ENCODE measurements at regions not wholly inside any gene's neighbourhood (a gene's known extent, or its start where the extent isn't known, plus 50 kb on each side); places are given as distances from the start of the nearest gene placed in this dataset.
"Not testable (repeated sequence)": the region's sequence is repeated elsewhere in the genome, so short reads cannot be mapped to it uniquely, and the experiment has no call there.

DNA sequence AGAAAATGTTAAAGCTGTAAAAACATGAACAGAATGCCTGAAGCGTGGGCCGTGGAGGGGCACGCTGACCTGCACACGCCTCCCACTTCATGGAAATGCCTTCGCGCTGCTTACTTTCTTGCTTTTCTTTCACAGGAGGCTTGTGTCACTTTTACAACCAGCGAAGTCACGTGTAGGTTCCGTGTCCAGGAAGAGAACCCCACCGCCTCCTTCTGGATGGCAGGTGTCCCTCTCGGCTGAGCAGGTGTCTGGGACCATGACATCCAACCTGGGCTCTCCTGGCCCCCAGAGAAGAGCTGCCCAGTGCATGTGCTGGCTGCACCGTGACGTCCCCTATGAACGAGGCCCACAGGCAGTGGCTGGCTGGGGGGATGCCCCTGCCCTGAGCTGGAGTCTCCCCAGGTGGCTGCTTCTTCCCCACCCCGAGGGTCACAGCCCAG, 345.0 kb upstream of the SFSWAP start:
- Histone ChIP-seq H3K27me3 (no peaks in the 10 kb centered on the region), H3K4me1 (no peaks in the 10 kb centered on the region), H3K9me3 (no peaks in the 10 kb centered on the region), H3K27ac (no peak overlapping the region), H3K36me3 (no peaks in the 10 kb centered on the region), H3K4me3 (no peak overlapping the region)
- no peak for DNase-seq
- intact Hi-C loops (cut with DNase I), result no loop called here
- no peak for ATAC-seq
- TF ChIP-seq, protein P1, sequence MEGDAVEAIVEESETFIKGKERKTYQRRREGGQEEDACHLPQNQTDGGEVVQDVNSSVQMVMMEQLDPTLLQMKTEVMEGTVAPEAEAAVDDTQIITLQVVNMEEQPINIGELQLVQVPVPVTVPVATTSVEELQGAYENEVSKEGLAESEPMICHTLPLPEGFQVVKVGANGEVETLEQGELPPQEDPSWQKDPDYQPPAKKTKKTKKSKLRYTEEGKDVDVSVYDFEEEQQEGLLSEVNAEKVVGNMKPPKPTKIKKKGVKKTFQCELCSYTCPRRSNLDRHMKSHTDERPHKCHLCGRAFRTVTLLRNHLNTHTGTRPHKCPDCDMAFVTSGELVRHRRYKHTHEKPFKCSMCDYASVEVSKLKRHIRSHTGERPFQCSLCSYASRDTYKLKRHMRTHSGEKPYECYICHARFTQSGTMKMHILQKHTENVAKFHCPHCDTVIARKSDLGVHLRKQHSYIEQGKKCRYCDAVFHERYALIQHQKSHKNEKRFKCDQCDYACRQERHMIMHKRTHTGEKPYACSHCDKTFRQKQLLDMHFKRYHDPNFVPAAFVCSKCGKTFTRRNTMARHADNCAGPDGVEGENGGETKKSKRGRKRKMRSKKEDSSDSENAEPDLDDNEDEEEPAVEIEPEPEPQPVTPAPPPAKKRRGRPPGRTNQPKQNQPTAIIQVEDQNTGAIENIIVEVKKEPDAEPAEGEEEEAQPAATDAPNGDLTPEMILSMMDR (IDR thresholded peaks at IDR 0.05), result no peak

DNA sequence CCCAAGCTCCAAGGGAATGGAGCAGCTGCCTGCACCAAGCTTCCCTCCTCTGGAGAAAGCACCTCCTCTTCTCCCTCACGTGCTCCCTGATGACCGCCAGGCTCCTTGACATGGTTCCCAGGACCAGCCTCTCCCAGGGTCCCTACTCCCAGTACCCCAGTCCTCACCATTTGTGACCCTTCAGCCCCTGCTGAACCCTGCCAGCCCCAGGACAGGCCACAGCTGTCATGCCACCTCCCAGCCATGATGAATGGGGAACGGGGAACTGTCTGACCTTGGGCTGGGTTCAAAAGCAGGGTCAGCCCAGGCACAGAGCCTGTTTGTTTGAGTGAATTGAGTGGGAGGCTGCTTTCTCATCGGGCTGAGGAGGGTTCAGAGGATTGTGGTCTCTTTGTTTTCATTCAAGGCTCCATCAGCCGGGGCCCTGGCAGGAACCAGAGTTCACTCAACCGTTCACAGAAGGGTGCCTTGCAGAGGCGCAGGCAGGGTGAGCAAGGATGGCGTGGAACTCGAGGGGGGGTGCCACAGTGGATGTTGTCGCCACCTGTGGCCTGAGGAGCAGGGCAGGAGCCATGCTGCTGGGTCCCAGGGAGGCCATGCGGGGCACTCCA, 344.5 kb upstream of the SFSWAP start:
- H3K9me3 ChIP-seq, result no peaks in the 10 kb centered on the region
- no peaks in the 10 kb centered on the region for H3K27me3 ChIP-seq
- ATAC-seq, result no peak
- H3K4me1 ChIP-seq, result no peaks in the 10 kb centered on the region
- H3K36me3 ChIP-seq, result no peaks in the 10 kb centered on the region
- H3K27ac ChIP-seq, result no peak overlapping the region
- intact Hi-C loops (cut with DNase I), result no loop called here
- TF ChIP-seq, protein P1 (IDR thresholded peaks at IDR 0.05), result no peak
- no peak overlapping the region for H3K4me3 ChIP-seq
- DNase-seq, result no peak

DNA sequence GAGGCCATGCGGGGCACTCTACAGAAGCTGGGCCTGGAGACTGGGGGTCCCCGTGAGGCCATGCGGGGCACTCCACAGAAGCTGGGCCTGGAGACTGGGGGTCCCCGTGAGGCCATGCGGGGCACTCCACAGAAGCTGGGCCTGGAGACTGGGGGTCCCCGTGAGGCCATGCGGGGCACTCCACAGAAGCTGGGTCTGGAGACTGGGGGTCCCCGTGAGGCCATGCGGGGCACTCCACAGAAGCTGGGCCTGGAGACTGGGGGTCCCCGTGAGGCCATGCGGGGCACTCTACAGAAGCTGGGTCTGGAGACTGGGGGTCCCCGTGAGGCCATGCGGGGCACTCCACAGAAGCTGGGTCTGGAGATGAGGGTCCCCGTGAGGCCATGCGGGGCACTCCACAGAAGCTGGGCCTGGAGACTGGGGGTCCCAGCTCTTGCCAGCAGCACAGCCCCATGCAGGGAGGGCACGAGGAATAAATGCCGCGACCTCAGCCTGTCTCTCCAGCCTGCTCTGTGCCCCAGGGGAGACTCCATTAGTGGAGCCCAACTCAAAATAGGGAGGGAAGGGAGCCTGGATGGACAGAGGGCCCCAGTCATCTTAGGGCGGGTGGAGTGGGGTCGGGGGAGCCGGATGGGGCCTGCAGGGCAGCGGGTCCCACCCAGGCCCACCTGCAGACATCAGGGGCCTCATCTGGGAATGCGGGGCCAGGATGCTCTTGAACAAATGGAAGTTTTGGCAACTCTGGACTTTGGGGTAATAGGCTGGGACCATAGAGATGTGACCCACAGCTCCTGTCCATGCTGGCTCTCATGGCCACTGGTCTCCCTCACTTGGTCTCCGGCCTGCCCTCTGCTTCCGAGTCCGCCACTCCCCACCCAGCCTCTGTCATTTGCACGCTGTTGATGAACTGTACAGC, 343.6 kb upstream of the SFSWAP start:
- H3K27me3 ChIP-seq; H3K4me1 ChIP-seq; H3K36me3 ChIP-seq; DNase-seq; H3K4me3 ChIP-seq; intact Hi-C loops (cut with DNase I); H3K27ac ChIP-seq; H3K9me3 ChIP-seq; ATAC-seq: not testable (repeated sequence)

DNA sequence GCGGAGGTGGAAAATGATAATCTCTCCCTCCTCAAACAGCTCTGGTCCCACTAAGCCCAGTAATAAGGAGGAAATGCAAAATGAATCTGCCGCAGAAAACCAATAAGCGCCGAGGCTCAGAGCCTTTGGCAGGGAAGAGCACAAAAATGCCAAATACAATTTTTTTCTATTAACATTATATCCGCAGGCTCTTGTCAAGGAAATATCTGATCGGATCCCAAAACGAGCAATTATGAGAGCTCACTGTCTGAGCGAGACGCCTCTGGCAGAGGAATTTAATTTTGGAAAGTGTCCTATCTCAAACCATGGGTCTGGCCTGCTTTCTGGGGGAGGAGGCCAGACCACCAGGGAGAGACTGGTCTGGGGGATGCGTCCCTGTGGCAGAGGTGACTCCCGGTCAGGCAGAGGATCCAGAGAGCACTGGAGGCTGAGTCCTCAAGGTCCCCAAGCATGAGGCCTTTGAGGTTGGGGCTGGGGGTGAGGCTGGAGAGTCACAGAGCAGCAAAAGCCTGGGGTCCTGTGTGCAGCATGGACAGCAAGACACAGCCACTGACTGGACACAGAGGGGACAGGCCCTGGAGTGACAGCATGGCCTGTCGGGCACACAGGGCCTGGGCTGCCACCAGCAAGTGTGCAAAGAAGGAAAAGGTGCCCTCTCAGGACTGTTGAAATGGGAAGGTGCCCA, 342.8 kb upstream of the SFSWAP start:
- DNase-seq (no peak), ATAC-seq (no peak)
- TF ChIP-seq, protein P1 (IDR thresholded peaks at IDR 0.05), result no peak
- Histone ChIP-seq H3K27ac (no peak overlapping the region), H3K27me3 (no peaks in the 10 kb centered on the region), H3K4me3 (no peak overlapping the region), H3K9me3 (no peaks in the 10 kb centered on the region), H3K36me3 (no peaks in the 10 kb centered on the region), H3K4me1 (no peaks in the 10 kb centered on the region)
- intact Hi-C loops (cut with DNase I), result no loop called here

DNA sequence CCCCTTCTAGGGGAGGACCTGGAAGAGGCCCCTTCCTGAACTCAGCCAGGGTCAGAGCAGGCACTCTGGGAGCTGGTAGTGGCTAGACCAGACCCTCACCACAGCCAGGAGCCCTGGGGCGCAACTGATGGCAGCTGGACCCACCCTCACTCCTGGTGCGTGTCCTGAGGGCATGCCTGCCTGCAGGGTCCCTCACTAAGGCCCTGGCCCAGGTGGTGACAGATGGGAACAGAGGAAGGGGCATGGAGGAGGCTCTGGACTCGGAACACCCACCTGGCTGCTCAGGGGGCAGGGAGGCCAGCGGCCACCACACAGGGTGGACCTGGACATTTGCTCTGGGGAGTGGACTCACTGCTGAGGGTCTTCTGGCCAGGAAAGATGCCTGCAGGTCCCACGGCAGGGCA, 342.2 kb upstream of the SFSWAP start:
- Histone ChIP-seq H3K27me3 (no peaks in the 10 kb centered on the region), H3K4me3 (no peak overlapping the region), H3K9me3 (no peaks in the 10 kb centered on the region), H3K4me1 (no peaks in the 10 kb centered on the region), H3K36me3 (no peaks in the 10 kb centered on the region), H3K27ac (no peak overlapping the region)
- intact Hi-C loops (cut with DNase I), result no loop called here
- DNase-seq (peak; percentile 40), ATAC-seq (peak; percentile 13)
- TF ChIP-seq, protein P1 (IDR thresholded peaks at IDR 0.05), result no peak
